Kidney (tissue), 13 donors: ENCODE measurements at regions not wholly inside any gene's neighbourhood (a gene's known extent, or its start where the extent isn't known, plus 50 kb on each side); places are given as distances from the start of the nearest gene placed in this dataset.

Experiments
- DNase-seq, 5 donors: peaks; one replicate each; pipeline ENCODE4 v3.0.0-alpha.2; 2013 to 2020
- FAIRE-seq: peaks from 2 replicates; lab custom pipeline; 2012; peaks lifted over from hg19 to GRCh38; lab: Jason Lieb, UNC
- H3K27ac ChIP-seq, 2 donors: one replicate each; pipeline ENCODE4 v1.7.0; 2013; ENCODE audit warnings: low read depth in 2 of 2, low read length in 2 of 2, inconsistent platforms in 1 of 2
- H3K27me3 ChIP-seq: one replicate; pipeline ENCODE4 v1.7.1; 2013; ENCODE audit warnings: low read length, inconsistent platforms; ENCODE audit not compliant: control insufficient read depth, insufficient read depth
- H3K36me3 ChIP-seq, 3 donors: one replicate each; pipeline versions ENCODE4 v1.7.0 to v1.7.1; 2013; ENCODE audit warnings: low read length in 3 of 3, control low read depth in 1 of 3, inconsistent platforms in 1 of 3; ENCODE audit not compliant: insufficient read depth in 3 of 3, control insufficient read depth in 2 of 3
- H3K4me1 ChIP-seq, 3 donors: one replicate each; pipeline versions ENCODE4 v1.7.0 to v1.7.1; 2013; ENCODE audit warnings: low read length in 3 of 3, inconsistent platforms in 1 of 3, low read depth in 1 of 3; ENCODE audit not compliant: control insufficient read depth in 2 of 3, insufficient read depth in 2 of 3
- H3K4me3 ChIP-seq, 3 donors: one replicate each; pipeline versions ENCODE4 v1.7.0 to v1.8.1; 2013; ENCODE audit warnings: low read length in 3 of 3, control low read depth in 1 of 3, inconsistent platforms in 1 of 3
- H3K9ac ChIP-seq, 3 donors: one replicate each; pipeline versions ENCODE4 v1.7.0 to v1.7.1; 2013; ENCODE audit warnings: low read length in 3 of 3, control low read depth in 1 of 3, inconsistent platforms in 1 of 3
- H3K9me3 ChIP-seq, 3 donors: one replicate each; pipeline versions ENCODE4 v1.7.0 to v1.7.1; 2013; ENCODE audit warnings: low read length in 3 of 3, control low read depth in 1 of 3, inconsistent platforms in 1 of 3; ENCODE audit not compliant: control insufficient read depth in 2 of 3, insufficient read depth in 1 of 3
- intact Hi-C: fragments of 100-400 bp; cut with DNase I; formaldehyde crosslinking; loops from one replicate; pipeline ENCODE4 v1.11.1; 2022
- TF ChIP-seq, protein P1 (sequence below): IDR thresholded peaks from 3 replicates; pipeline ENCODE4 v1.5.1; 2012; ENCODE audit warnings: mild to moderate bottlenecking, moderate library complexity, borderline replicate concordance; ENCODE audit not compliant: insufficient read depth; ENCODE audit errors: extremely low read depth
- donor health status: control.
- donor health status: control.
- donor health status: control.
- donor health status: control.
- donor health status: control.
- donor health status: DM: yes; HTN: yes; CAD: no.
- donor health status: Normal renal cell carcinoma (clear cell type).

DNA sequence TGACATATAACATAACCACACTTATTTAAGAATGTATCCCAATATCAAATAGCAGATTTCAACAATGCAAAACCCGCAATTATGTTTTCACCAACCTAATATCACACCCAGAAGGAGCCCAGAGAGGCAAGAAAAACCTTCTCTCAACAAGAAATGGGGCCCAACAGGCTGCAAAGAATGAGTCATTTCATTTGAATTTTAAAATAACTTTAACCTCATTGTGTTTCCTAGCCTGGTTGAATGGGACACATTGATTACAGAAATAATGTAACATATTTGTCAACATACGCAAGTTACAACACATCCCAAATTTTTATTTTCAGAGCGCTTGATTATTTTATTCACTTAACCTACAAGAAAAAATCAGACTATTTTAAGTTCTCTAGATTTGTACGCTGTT, 365.1 kb upstream of the SLCO3A1 start:
- no peaks in the 10 kb centered on the region for H3K9me3 ChIP-seq
- no peak overlapping the region for H3K4me3 ChIP-seq
- H3K4me1 ChIP-seq: no peaks in the 10 kb centered on the region
- H3K27me3 ChIP-seq: no peaks in the 10 kb centered on the region
- no peaks in the 10 kb centered on the region for H3K36me3 ChIP-seq
- no peak overlapping the region for H3K9ac ChIP-seq
- TF ChIP-seq, protein P1, sequence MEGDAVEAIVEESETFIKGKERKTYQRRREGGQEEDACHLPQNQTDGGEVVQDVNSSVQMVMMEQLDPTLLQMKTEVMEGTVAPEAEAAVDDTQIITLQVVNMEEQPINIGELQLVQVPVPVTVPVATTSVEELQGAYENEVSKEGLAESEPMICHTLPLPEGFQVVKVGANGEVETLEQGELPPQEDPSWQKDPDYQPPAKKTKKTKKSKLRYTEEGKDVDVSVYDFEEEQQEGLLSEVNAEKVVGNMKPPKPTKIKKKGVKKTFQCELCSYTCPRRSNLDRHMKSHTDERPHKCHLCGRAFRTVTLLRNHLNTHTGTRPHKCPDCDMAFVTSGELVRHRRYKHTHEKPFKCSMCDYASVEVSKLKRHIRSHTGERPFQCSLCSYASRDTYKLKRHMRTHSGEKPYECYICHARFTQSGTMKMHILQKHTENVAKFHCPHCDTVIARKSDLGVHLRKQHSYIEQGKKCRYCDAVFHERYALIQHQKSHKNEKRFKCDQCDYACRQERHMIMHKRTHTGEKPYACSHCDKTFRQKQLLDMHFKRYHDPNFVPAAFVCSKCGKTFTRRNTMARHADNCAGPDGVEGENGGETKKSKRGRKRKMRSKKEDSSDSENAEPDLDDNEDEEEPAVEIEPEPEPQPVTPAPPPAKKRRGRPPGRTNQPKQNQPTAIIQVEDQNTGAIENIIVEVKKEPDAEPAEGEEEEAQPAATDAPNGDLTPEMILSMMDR: no peak
- DNase-seq (no peak), FAIRE-seq (no peak)
- H3K27ac ChIP-seq: no peak overlapping the region
- intact Hi-C loops: no loop called here

DNA sequence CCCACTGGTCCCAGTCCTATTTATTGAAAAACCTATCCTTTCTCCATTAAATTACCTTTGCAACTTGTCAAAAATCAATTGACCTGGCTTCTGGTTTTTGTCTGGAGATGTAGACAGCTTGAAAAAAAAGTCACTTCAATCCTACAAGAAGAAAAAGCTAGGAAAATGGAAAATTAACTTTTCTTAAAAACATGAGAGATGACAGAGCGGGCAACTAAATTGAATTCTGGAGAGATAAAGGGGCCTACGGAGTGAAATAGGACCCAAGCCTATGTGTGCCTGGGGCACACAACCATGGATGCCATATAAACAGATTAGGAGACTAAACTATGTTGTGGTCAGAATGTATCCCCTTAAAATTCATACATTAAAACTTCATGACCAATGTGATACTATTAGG, 363.3 kb upstream of the SLCO3A1 start:
- no peak for DNase-seq
- Histone ChIP-seq H3K4me1 (no peaks in the 10 kb centered on the region), H3K9me3 (no peaks in the 10 kb centered on the region), H3K4me3 (no peak overlapping the region), H3K27ac (no peak overlapping the region), H3K9ac (no peak overlapping the region), H3K36me3 (no peaks in the 10 kb centered on the region), H3K27me3 (no peaks in the 10 kb centered on the region)
- intact Hi-C loops: no loop called here
- TF ChIP-seq, protein P1: no peak
- FAIRE-seq: no peak

DNA sequence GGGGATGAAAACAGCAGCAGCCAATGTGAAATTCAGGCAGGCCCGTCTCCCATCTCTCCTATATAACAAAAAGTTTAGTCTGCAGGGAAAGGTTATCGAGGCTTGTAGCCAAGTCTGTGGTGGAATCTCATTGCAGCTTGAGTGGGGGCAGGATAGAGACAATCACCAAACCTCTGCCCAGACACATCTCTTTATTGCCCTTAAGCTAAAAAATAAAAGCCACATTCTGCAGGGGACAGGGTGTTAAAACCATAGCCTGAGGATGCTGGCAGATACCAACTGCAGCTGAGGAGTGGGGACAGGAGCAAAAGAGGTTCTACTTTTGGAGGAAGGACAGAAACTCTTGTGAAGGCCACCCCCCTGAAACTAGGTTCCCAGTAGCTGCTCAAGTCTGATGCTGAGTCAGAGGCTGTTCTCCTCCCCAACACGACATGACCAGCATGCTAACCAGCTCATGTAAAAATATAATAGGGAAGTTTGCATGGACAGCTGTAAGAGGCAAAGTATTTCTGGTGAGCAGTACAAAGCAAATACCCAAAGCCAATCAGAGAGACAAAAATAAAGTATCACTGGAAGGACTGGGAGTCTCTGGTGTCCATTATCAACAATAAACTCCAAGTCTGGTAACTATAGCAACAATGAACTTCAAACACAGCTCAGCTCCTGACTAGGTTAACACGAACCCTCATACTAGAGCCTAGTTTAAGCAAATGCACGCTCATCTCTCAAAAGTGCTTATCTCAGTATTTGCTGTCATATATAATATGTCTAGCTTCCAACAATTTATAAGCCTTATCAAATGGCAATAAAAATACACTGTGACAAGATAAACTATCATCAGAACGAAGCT, 362.2 kb upstream of the SLCO3A1 start:
- TF ChIP-seq, protein P1: no peak
- Histone ChIP-seq H3K27me3 (no peaks in the 10 kb centered on the region), H3K4me1 (no peaks in the 10 kb centered on the region), H3K9ac (no peak overlapping the region), H3K4me3 (no peak overlapping the region), H3K36me3 (no peaks in the 10 kb centered on the region), H3K9me3 (no peaks in the 10 kb centered on the region), H3K27ac (no peak overlapping the region)
- intact Hi-C loops: no loop called here
- FAIRE-seq (no peak), DNase-seq (no peak)
